Ovary (tissue), 7 donors: ENCODE measurements at regions not wholly inside any gene's neighbourhood (a gene's known extent, or its start where the extent isn't known, plus 50 kb on each side); places are given as distances from the start of the nearest gene placed in this dataset.

ENCODE experiments used
- DNase-seq, 5 donors: peaks; one replicate each; pipeline ENCODE4 v3.0.0-alpha.2; 2019 to 2020
- H3K27ac ChIP-seq, 2 donors: fragments of 200-600 bp; one replicate each; pipeline versions ENCODE4 v1.5.1 to v1.8.0; 2019 to 2022
- H3K27me3 ChIP-seq: fragments of 200-600 bp; one replicate; pipeline ENCODE4 v1.8.0; 2022
- H3K36me3 ChIP-seq: fragments of 200-600 bp; sonication (generic); one replicate; pipeline ENCODE4 v1.5.1; 2019
- H3K4me1 ChIP-seq: one replicate; pipeline ENCODE4 v1.8.1; 2013; ENCODE audit warnings: mild to moderate bottlenecking, moderate library complexity; ENCODE audit not compliant: insufficient read depth
- H3K4me3 ChIP-seq: fragments of 200-600 bp; sonication (generic); one replicate; pipeline ENCODE4 v1.5.1; 2017
- H3K9me3 ChIP-seq, 2 donors: fragments of 200-600 bp in 1 of 2; sonication (generic) in 1 of 2; one replicate each; pipeline versions ENCODE4 v1.5.1 to v1.8.1; 2013 to 2019; ENCODE audit warnings: mild to moderate bottlenecking in 1 of 2, moderate library complexity in 1 of 2
- CTCF ChIP-seq, 3 donors: fragments of 450-650 bp in 2 of 3; fragments of 200-600 bp in 1 of 3; IDR thresholded peaks; one replicate each; pipeline versions ENCODE4 v1.5.1 to v1.8.0; 2016 to 2022; ENCODE audit warnings: antibody characterized with exemption in 3 of 3, mild to moderate bottlenecking in 1 of 3
- EP300 ChIP-seq: sonication (generic); formaldehyde crosslinking; IDR thresholded peaks from one replicate; pipeline ENCODE4 v1.6.1; 2017; ENCODE audit warnings: antibody characterized with exemption
- POLR2A ChIP-seq: fragments of 450-650 bp; IDR thresholded peaks from one replicate; pipeline ENCODE4 v1.6.1; 2017; ENCODE audit warnings: antibody characterized with exemption, mild to moderate bottlenecking, moderate library complexity
- WGBS, 3 donors: extraction: QIAGEN DNeasy Blood & Tissue Kit in 1 of 3; methylation state at CpG; one replicate each; pipeline versions ENCODE4 v1.1.5 to v1.1.7; 2013 to 2017; 5-methylcytosine and 5-hydroxymethylcytosine counted together
- intact Hi-C, 4 donors: fragments of 100-400 bp; cut with DNase I; formaldehyde crosslinking; loops; one replicate each; pipeline versions ENCODE4 v1.11.0 to v1.15.1; 2022 to 2023
- donor health status: DM: no; HTN: no; CAD: no; lungs with moderate emphysema.
- donor health status: DM: no; HTN: no; CAD: no.
- donor health status: Bipolar disorder and iron deficiency.
- donor health status: DM: no; HTN: no; CAD: no.
- donor health status: DM: yes; HTN: yes; CAD: no.

- Histone ChIP-seq H3K4me3 (no peak overlapping the region), H3K9me3 (no peaks in the 10 kb centered on the region), H3K4me1 (no peaks in the 10 kb centered on the region), H3K27me3 (no peaks in the 10 kb centered on the region), H3K36me3 (no peaks in the 10 kb centered on the region), H3K27ac (no peak overlapping the region)
- intact Hi-C loops, result no loop called here
- WGBS, 3 donors, result 87 to 89% (median 88%) methylated on average over 5 of the region's 5 CpGs
- no peak for DNase-seq
- TF ChIP-seq CTCF (IDR thresholded peaks at IDR 0.05), result no peak
- no peak for TF ChIP-seq POLR2A
- no peak for TF ChIP-seq EP300
Measured at GRCh38 chr13:77986713-77987112, 68.1 kb upstream of the EDNRB start.

GRCh38 chr13:77985866-77986636 lies 67.4 kb upstream of the EDNRB start:
- intact Hi-C loops, result no loop called here
- 65 to 72% (median 69%) methylated on average over 3 of the region's 3 CpGs for WGBS, 3 donors
- Histone ChIP-seq H3K4me1 (no peaks in the 10 kb centered on the region), H3K9me3 (no peaks in the 10 kb centered on the region), H3K4me3 (no peak overlapping the region), H3K27me3 (no peaks in the 10 kb centered on the region), H3K27ac (no peak overlapping the region), H3K36me3 (no peaks in the 10 kb centered on the region)
- DNase-seq, result no peak
- TF ChIP-seq POLR2A (no peak), EP300 (no peak), CTCF (IDR thresholded peaks at IDR 0.05) (no peak)

GRCh38 chr13:77981281-77981881 lies 62.8 kb upstream of the EDNRB start:
- WGBS, 3 donors, result 5 to 16% (median 8%) methylated on average over 1 of the region's 1 CpG
- intact Hi-C loops, result no loop called here
- DNase-seq, result no peak

GRCh38 chr13:77980592-77980991 lies 62.0 kb upstream of the EDNRB start:
- intact Hi-C loops, result no loop called here
- WGBS, 3 donors, result 27 to 40% (median 32%) methylated on average over 2 of the region's 2 CpGs
- no peak overlapping the region for H3K27ac ChIP-seq

More at GRCh38 chr13:77981281-77981881, 62.8 kb upstream of the EDNRB start:
- no peak for TF ChIP-seq CTCF (IDR thresholded peaks at IDR 0.05)
- TF ChIP-seq EP300, result no peak
- no peak for TF ChIP-seq POLR2A
- Histone ChIP-seq H3K27me3 (no peaks in the 10 kb centered on the region), H3K9me3 (no peaks in the 10 kb centered on the region), H3K36me3 (no peaks in the 10 kb centered on the region), H3K4me3 (no peak overlapping the region), H3K4me1 (no peaks in the 10 kb centered on the region), H3K27ac (no peak overlapping the region)

More at GRCh38 chr13:77980592-77980991, 62.0 kb upstream of the EDNRB start:
- no peak for TF ChIP-seq EP300
- no peak for TF ChIP-seq CTCF (IDR thresholded peaks at IDR 0.05)
- TF ChIP-seq POLR2A, result no peak
- H3K36me3 ChIP-seq, result no peaks in the 10 kb centered on the region
- no peak overlapping the region for H3K4me3 ChIP-seq
- DNase-seq, result no peak
- no peaks in the 10 kb centered on the region for H3K9me3 ChIP-seq
- H3K4me1 ChIP-seq, result no peaks in the 10 kb centered on the region
- H3K27me3 ChIP-seq, result no peaks in the 10 kb centered on the region
